ENCODE measurements at regions not wholly inside any gene's neighbourhood (a gene's known extent, or its start where the extent isn't known, plus 50 kb on each side); places are given as distances from the start of the nearest gene placed in this dataset.

DNA sequence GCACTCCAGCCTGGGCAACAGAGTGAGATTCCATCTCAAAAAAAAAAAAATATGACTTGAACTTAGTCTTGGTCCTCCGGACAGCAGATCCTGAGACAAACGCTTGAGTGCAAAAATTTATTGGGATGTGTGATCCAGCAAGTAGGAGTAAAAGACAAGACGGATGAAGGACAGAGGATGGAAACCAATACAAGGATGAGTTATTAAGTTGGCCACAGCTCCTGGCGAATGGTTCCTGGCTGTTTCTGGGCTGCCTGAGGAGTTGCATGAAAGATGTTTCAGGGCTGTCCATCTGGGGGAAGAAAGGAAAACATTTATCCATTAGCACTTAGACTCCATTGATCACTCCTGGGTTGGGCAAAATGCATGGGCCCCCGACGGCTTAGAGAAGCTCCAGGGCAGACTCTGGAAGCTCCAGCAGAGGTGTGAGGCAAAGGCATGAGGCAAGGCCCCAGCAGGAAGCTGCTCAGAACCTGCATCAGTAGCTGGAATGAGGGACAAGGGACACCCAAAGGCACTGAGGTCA is 98.3 kb upstream of the ZNF438 start:
- DNase-seq (ENCODE audit: low read depth, low spot score), result no peak
- H3K27ac Mint-ChIP-seq (ENCODE audit: unreplicated experiment), result no peak overlapping the region
- TF ChIP-seq, protein P1, sequence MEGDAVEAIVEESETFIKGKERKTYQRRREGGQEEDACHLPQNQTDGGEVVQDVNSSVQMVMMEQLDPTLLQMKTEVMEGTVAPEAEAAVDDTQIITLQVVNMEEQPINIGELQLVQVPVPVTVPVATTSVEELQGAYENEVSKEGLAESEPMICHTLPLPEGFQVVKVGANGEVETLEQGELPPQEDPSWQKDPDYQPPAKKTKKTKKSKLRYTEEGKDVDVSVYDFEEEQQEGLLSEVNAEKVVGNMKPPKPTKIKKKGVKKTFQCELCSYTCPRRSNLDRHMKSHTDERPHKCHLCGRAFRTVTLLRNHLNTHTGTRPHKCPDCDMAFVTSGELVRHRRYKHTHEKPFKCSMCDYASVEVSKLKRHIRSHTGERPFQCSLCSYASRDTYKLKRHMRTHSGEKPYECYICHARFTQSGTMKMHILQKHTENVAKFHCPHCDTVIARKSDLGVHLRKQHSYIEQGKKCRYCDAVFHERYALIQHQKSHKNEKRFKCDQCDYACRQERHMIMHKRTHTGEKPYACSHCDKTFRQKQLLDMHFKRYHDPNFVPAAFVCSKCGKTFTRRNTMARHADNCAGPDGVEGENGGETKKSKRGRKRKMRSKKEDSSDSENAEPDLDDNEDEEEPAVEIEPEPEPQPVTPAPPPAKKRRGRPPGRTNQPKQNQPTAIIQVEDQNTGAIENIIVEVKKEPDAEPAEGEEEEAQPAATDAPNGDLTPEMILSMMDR (conservative IDR thresholded peaks at IDR 0.05), result no peak
- no peaks in the 10 kb centered on the region for H3K36me3 Mint-ChIP-seq (ENCODE audit: low read depth)
- H3K27me3 Mint-ChIP-seq (ENCODE audit: low read depth), result no peaks in the 10 kb centered on the region
- peaks cover 37% of the 10 kb centered on the region for H3K4me1 Mint-ChIP-seq
- H3K9me3 Mint-ChIP-seq, result no peaks in the 10 kb centered on the region
- no peak overlapping the region for H3K4me3 Mint-ChIP-seq

DNA sequence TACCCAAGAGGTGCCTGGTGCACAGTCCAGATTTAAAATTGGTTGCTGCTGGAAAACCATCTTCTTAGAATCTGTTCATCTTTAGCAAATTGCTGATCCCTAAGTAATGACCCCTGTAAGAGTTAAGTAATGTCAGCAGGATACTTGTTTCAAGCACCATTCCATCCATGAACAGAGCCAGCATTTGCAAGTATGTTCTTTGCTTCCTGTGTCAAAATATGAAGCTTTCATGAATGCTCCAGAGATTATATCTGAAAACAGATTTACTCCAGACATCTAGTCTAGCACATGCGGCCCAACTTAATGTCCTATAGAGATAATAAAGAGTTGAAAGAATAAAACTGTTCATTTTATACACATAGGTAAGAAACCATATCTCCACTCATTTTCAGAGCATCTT is 98.7 kb upstream of the ZNF438 start:
- TF ChIP-seq, protein P1 (conservative IDR thresholded peaks at IDR 0.05), result no peak
- Mint-ChIP-seq H3K27ac (ENCODE audit: unreplicated experiment) (no peak overlapping the region), H3K4me3 (no peak overlapping the region)

DNA sequence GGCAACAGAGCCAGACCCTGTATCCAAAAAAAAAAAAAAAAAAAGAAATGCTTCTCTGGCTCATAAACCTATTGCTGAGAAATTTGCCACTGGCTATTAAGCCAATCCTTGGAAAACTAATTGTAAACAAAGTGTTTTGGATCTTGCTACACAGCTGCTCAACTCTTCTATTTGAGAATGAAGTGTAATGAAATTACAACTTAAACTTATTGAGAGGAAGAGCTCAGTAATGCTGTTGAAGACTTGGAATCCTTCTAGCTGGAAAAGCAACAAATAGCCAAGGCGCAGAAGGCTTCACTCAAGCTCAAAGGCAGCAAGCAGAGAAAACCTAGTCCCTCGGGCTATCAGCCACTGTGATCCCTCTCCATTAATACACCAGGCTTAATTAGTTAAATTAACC is 99.6 kb upstream of the ZNF438 start:
- H3K27me3 Mint-ChIP-seq (ENCODE audit: low read depth), result no peaks in the 10 kb centered on the region
- H3K4me1 Mint-ChIP-seq, result peaks cover 49% of the 10 kb centered on the region
- H3K9me3 Mint-ChIP-seq, result no peaks in the 10 kb centered on the region
- H3K36me3 Mint-ChIP-seq (ENCODE audit: low read depth), result no peaks in the 10 kb centered on the region
- TF ChIP-seq, protein P1 (conservative IDR thresholded peaks at IDR 0.05), result no peak
- H3K27ac Mint-ChIP-seq (ENCODE audit: unreplicated experiment), result no peak overlapping the region
- no peak for DNase-seq (ENCODE audit: low read depth, low spot score)
- no peak overlapping the region for H3K4me3 Mint-ChIP-seq

More for the DNA sequence above, 98.7 kb upstream of the ZNF438 start:
- Mint-ChIP-seq H3K36me3 (ENCODE audit: low read depth) (no peaks in the 10 kb centered on the region), H3K9me3 (no peaks in the 10 kb centered on the region), H3K27me3 (ENCODE audit: low read depth) (no peaks in the 10 kb centered on the region), H3K4me1 (peaks cover 42% of the 10 kb centered on the region)
- no peak for DNase-seq (ENCODE audit: low read depth, low spot score)

DNA sequence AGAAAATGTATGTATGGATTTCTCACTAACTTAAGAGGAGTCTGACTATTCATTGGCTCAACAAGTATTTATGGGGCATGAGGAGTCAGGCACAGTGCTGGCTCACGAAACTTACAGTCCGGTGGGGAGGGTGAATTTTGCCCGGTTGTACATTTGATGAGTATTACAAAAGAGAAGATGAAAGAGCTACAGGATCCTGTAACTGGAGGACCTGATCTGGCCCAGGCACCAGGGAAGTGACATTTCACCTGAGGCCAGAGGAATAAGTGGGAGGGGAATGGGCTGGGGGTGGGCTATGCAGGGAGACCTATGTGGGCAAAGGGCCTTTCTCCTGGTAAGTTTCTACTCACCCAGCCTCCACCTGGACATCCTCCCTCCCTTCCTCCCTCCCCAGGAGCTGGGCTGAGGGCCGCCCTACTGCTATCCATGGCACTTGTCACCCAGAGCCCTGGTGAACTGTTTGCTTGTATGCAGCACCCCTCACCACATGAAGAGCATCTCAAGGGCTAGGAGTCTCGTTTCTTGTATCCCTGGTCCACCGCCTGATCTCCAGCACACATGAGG is 101.1 kb upstream of the ZNF438 start:
- TF ChIP-seq, protein P1 (conservative IDR thresholded peaks at IDR 0.05), result no peak
- H3K9me3 Mint-ChIP-seq, result no peaks in the 10 kb centered on the region
- H3K36me3 Mint-ChIP-seq (ENCODE audit: low read depth), result no peaks in the 10 kb centered on the region
- H3K27ac Mint-ChIP-seq (ENCODE audit: unreplicated experiment), result peak overlapping the region; percentile 72
- peaks cover 49% of the 10 kb centered on the region for H3K4me1 Mint-ChIP-seq
- peak overlapping the region; percentile 56 for H3K4me3 Mint-ChIP-seq
- H3K27me3 Mint-ChIP-seq (ENCODE audit: low read depth), result no peaks in the 10 kb centered on the region
- no peak for DNase-seq (ENCODE audit: low read depth, low spot score)

DNA sequence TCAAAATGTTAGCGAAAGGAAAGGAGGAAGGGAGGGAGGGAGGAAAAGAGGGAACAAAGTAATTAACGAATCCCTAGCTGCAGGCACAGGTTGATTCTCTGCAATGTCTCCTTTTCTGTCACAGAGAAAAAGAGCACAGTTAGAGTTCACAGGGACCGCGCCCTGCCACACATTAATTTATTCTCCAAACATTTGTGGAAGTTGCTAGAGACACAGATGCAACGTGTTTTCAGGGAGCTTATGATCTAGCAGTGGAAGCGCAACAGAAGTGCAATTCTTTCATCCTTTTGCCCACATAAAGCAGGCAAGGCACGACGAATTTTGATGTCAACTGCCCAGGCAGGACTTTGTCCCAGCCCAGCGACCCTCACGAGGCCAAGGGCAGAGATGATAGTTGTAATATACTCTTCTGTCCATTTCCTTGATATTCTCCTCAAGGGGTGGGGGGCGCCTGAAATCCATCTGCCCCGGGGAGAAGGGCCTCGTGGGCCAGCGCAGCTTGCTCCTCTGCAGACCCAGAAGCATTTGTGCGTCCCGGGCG is 101.7 kb upstream of the ZNF438 start:
- Mint-ChIP-seq H3K27me3 (ENCODE audit: low read depth) (no peaks in the 10 kb centered on the region), H3K4me3 (peak overlapping the region; percentile 47), H3K9me3 (no peaks in the 10 kb centered on the region), H3K27ac (ENCODE audit: unreplicated experiment) (peak overlapping the region; percentile 72), H3K36me3 (ENCODE audit: low read depth) (no peaks in the 10 kb centered on the region), H3K4me1 (peaks cover 49% of the 10 kb centered on the region)
- TF ChIP-seq, protein P1 (conservative IDR thresholded peaks at IDR 0.05), result no peak
- DNase-seq (ENCODE audit: low read depth, low spot score), result no peak

Measured in neural crest cell (in vitro differentiated cells).